GM10266 (cell line): ENCODE measurements at regions not wholly inside any gene's neighbourhood (a gene's known extent, or its start where the extent isn't known, plus 50 kb on each side); places are given as distances from the start of the nearest gene placed in this dataset.

Experiments used
- DNase-seq: peaks from one replicate; pipeline ENCODE4 v3.0.0; 2012; ENCODE audit errors: extremely low spot score
- TF ChIP-seq, protein P1 (sequence below): IDR thresholded peaks from 2 replicates; pipeline ENCODE4 v1.5.1; 2012; ENCODE audit warnings: mild to moderate bottlenecking, low read depth; ENCODE audit not compliant: control insufficient read depth, insufficient read depth; ENCODE audit errors: missing control alignments

DNA sequence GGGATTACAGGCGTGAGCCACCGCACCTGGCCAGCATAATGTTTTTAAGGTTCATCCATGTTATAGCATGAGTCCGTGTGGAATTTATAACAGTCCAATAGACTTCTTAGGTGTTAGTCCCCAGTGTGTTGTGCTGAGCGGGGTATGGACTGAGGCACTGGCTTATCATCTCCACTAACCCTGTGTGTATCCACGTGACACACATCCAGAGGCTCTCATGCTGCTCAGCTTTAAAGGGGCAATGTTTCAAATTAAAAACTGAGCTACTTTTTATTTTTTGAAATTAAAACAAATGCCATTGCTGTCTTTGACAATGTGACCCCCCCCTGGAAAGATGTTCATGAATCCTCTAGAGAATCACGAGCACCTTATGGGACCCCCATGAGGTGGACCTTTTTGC, 54.3 kb upstream of the TRERF1 start:
- DNase-seq = no peak

GRCh38 chr6:42505385-42505718, 53.6 kb upstream of the TRERF1 start:
- DNase-seq = no peak
- TF ChIP-seq, protein P1, sequence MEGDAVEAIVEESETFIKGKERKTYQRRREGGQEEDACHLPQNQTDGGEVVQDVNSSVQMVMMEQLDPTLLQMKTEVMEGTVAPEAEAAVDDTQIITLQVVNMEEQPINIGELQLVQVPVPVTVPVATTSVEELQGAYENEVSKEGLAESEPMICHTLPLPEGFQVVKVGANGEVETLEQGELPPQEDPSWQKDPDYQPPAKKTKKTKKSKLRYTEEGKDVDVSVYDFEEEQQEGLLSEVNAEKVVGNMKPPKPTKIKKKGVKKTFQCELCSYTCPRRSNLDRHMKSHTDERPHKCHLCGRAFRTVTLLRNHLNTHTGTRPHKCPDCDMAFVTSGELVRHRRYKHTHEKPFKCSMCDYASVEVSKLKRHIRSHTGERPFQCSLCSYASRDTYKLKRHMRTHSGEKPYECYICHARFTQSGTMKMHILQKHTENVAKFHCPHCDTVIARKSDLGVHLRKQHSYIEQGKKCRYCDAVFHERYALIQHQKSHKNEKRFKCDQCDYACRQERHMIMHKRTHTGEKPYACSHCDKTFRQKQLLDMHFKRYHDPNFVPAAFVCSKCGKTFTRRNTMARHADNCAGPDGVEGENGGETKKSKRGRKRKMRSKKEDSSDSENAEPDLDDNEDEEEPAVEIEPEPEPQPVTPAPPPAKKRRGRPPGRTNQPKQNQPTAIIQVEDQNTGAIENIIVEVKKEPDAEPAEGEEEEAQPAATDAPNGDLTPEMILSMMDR = no peak

More for the DNA sequence above, 54.3 kb upstream of the TRERF1 start:
- TF ChIP-seq, protein P1 = no peak

- TF ChIP-seq, protein P1 = no peak
These were observed 52.2 kb upstream of the TRERF1 start for GRCh38 chr6:42503894-42504293.

DNA sequence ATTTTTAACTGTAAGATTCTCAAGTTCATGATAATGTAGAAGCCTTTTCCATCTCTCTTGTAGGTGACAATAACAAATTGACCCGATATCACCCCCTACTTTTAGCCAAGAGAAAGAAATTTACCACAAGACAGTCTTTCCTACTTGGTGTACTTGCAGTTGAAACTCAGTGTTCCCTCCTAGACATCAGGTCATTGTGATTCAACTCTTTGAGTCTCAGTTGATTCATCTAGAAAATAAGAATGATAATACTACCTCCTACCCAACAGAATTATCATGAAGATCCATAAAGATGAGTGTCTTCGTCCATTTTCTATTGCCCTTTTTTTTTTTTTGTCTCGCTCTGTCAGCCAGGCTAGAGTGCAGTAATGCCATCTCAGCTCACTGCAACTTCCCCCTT, 51.3 kb upstream of the TRERF1 start:
- DNase-seq = no peak
- TF ChIP-seq, protein P1 = no peak

More at GRCh38 chr6:42503894-42504293, 52.2 kb upstream of the TRERF1 start:
- peak; percentile 29 for DNase-seq

DNA sequence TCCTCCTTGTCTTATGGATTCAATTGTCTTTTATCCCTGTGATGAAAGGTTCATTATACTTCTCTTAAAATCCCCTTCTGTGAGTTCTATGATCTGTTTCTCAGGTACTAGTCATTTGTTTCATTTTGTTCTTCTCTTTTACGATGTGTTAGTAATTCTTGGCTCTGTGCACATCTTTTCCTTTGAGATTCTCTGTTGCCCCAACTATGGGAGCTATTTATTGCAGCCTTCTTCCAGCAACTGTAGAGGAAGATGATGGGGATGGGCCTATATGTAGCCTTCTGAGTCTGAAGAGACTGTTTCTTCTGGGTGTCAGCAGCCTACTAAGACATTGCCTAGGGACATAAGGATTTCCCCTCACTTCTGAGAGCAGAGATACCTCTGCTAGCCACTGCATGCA, 50.4 kb upstream of the TRERF1 start:
- TF ChIP-seq, protein P1 = no peak
- no peak for DNase-seq
